GM18517 (cell line): ENCODE measurements at regions not wholly inside any gene's neighbourhood (a gene's known extent, or its start where the extent isn't known, plus 50 kb on each side); places are given as distances from the start of the nearest gene placed in this dataset.

Experiments
- ATAC-seq: cut with Tn5 transposase; IDR thresholded peaks from one replicate; pipeline ENCODE4 v1.9.1; 2021; ENCODE audit warnings: mild to moderate bottlenecking, moderate library complexity; ENCODE audit not compliant: unreplicated experiment

GRCh38 chr6:126091466-126091865 is 105.1 kb downstream of the TRMT11 start:
- no peak for ATAC-seq

- ATAC-seq, result no peak
Observed at GRCh38 chr6:126093108-126093507, 106.8 kb downstream of the TRMT11 start.

GRCh38 chr6:126094411-126094810 is 108.1 kb downstream of the TRMT11 start:
- ATAC-seq, result no peak

GRCh38 chr6:126100386-126100785 is 114.0 kb downstream of the TRMT11 start:
- ATAC-seq, result no peak

GRCh38 chr6:126102358-126102757 is 116.0 kb downstream of the TRMT11 start:
- no peak for ATAC-seq

GRCh38 chr6:126103993-126104392 is 117.7 kb downstream of the TRMT11 start:
- no peak for ATAC-seq

GRCh38 chr6:126107475-126108166 is 121.3 kb downstream of the TRMT11 start:
- no peak for ATAC-seq

- ATAC-seq, result no peak
Observed at GRCh38 chr6:126110512-126111270, 124.4 kb downstream of the TRMT11 start.

- ATAC-seq, result no peak
Observed at GRCh38 chr6:126111327-126111726, 125.0 kb downstream of the TRMT11 start.

GRCh38 chr6:126112171-126112632 is 125.9 kb downstream of the TRMT11 start:
- no peak for ATAC-seq

GRCh38 chr6:126113261-126113660 is 126.9 kb downstream of the TRMT11 start:
- ATAC-seq, result no peak

- ATAC-seq, result no peak
Observed at GRCh38 chr6:126117251-126117650, 130.9 kb downstream of the TRMT11 start.

- ATAC-seq, result no peak
Observed at GRCh38 chr6:126118058-126118755, 131.9 kb downstream of the TRMT11 start.

- no peak for ATAC-seq
Observed at GRCh38 chr6:126118936-126119335, 132.6 kb downstream of the TRMT11 start.

- no peak for ATAC-seq
Observed at GRCh38 chr6:126123226-126123625, 136.9 kb downstream of the TRMT11 start.

- no peak for ATAC-seq
Observed at GRCh38 chr6:126127659-126128058, 141.3 kb downstream of the TRMT11 start.

GRCh38 chr6:126131246-126131645 is 144.9 kb downstream of the TRMT11 start:
- no peak for ATAC-seq

- ATAC-seq, result no peak
Observed at GRCh38 chr6:126133984-126134383, 147.6 kb downstream of the TRMT11 start.

- no peak for ATAC-seq
Observed at GRCh38 chr6:126134491-126134890, 148.2 kb downstream of the TRMT11 start.

- no peak for ATAC-seq
Observed at GRCh38 chr6:126140015-126140414, 153.7 kb downstream of the TRMT11 start.

GRCh38 chr6:126143761-126144251 is 157.5 kb downstream of the TRMT11 start:
- ATAC-seq, result no peak
